NCI-H146 (cell line): ENCODE measurements at regions not wholly inside any gene's neighbourhood (a gene's known extent, or its start where the extent isn't known, plus 50 kb on each side); places are given as distances from the start of the nearest gene placed in this dataset.

ENCODE experiments used
- DNase-seq: peaks from one replicate; lab custom pipeline; 2025; lab: John Stamatoyannopoulos, UW

DNA sequence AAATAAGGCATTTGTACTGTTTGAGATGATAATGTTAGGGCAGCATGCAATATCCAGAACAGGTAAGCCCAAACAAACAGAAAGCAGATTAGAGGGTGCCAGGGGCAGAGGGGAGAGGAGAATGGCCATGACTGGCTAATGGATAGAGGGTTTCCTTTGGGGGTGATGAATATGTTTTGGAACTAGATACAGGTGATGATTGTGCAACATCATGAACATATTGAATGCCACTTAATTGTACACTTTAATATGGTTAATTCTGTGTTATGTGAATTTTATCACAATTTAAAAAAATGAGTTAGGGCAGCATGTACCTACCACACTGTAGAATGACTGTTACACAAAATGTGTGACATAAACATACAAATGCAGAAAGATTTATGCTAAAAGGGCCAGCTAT is 255.5 kb upstream of the FN1 start:
- no peak for DNase-seq

DNA sequence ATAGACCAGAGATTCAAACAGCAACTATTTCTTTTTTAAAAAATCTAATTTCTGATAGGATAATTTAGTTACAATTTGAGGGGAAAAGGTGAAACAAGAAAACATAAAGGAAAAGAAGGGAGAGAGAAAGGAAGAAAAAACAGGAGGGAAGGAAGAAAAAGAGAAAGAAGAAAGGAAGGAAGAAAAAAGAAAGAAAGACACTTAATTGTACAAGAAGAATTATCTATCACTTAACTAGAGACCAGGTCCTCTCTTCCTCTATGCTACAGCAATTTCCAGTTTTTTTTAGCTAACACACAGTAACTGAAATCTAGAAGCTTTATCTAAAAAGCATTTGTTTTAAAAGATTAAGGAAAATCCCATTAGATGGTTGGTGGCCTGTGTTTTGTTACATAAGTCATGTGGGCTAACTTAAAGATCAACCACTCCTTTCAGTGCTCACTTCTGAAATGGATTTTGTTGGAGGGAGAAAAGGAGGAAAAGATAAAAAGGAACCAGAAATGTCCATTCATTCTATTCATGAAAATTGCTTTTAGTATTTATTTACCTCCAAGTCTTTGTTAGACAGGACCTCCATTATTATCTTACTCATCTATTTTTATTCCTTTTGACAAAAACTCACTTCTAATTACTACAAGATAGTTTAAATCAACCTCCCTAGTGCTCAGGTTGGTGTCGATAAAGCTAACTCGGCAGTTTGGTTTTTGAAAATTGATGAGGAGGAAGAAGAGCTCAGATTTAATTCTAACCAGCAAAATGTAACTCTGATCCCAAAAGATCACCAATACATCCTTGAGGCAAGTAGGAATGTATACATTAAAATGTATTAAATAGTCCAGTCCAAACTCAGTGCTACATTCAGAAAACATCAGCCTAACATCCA is 251.5 kb upstream of the FN1 start:
- DNase-seq = no peak

DNA sequence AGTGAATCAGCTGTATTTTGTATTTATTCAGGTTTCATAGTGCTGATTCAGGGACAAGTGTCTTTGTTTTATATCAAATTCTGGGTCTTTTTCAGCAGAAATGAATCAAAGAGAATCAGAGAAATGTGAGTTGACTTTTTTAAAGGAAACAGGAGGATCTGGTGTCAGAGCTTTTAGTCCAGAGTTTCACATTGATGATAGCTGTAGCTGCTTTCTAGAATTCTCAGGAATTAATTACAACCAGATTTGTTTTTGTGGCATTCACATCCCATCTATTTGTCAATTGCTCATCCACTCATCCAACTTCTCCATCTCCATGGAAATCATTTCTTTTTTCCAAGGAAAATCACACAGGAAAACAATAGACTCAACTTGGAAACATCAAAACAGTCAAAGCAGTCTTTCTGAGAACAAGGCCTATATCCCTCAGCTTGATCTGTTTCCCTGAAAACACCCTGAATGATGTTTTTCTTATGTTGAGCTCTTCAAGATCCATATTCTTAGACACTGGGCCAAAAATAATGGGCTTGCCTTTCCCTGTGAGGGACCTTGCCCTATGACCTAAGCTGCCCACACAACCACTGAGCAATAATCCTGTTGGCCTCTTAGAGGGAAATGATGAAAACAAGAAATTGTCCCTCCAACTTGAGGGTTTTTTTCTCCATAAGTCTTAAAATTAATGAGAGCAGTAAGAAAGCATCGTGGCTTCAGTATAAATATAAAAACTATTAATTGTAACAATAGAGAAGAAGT is 249.5 kb upstream of the FN1 start:
- DNase-seq = no peak

DNA sequence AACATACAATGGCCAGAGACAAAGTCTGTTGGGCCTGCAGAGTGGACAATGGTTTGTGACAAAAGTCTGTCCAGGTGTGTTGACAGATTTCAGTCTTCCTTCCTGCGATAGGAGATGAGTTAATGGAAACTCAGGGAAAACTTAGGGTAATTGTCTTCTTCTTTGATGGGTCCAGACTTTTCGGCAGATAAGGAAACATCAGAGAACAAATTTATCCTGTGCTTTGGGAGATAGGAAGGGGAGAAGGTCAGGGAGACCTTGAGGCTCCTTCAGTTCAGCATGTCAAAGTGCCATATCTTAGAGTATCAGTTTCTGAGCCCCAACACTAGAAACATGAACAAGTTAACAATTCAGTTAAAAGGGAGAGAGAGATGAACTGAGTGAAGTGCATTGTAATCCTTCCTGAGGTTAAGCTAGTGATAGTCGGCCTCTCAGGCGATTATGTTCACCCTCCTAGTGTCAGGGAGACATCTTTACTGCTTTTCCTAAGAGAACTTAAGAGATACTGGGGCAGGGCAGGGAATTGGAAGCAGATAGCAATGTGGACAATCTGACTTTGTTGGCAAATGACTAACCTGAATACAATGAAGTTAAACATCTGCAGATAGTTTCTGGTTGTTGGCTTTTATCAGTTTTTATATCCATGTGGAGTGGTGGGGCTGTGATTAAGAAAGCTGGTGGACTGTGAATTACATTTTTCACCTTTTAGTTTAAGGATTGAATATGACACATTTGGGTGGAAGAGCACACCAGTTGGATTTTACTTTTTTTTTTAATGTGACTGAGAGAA is 248.8 kb upstream of the FN1 start:
- no peak for DNase-seq

DNA sequence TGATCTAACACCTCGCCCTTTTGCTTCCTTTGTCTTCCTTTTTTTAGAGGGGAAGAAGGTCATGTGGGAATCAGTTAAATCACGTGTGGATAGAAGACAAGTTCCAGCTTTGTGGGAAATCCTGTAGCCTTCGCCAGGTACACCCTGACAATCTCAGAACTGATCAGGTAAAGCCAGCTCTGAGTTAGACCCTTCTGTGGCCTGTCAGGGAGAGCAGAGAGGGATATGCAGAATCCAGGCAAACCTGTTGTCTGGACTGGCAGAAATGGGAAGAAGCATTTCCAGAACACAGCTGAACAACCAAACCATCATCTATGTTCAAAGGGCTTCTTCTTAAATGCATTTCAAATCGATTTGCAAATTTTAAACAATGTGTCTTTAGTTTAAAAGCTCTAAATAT is 247.4 kb upstream of the FN1 start:
- no peak for DNase-seq

DNA sequence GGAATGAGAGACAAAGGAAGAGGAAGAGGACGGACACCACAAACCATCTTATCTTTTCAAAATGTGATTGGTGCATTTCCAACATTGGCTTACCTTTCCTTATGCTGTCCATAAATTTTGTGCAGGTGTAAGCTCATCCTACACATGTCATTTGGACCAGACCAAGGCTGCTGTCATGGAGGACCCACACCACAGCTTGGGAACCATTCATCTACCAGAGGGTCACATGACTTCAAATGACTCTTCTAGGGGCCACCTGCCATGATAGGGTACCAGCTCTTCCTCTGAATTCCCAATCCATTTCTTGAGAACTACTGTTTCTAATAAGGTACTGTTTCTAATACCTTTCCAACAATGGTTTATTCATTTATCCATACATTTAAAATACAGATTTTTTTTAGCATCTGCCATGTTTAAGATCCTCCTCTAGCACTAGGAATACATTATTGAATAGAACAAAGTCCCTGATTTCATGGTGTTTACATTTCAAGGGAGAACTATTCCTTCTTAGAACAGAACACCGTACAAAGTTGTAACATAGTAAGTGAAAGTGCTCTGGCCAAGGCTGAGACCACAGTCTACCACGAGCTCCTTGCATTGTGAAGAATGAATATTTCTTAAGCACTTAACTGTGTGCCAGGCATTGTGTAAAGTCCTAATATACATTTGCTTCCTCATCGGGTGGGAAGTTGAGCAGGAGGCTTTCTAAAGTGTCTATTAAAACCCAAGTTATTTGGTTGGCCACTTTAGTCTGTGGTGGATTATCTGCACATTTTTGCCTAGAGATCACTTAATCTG is 246.1 kb upstream of the FN1 start:
- no peak for DNase-seq

DNA sequence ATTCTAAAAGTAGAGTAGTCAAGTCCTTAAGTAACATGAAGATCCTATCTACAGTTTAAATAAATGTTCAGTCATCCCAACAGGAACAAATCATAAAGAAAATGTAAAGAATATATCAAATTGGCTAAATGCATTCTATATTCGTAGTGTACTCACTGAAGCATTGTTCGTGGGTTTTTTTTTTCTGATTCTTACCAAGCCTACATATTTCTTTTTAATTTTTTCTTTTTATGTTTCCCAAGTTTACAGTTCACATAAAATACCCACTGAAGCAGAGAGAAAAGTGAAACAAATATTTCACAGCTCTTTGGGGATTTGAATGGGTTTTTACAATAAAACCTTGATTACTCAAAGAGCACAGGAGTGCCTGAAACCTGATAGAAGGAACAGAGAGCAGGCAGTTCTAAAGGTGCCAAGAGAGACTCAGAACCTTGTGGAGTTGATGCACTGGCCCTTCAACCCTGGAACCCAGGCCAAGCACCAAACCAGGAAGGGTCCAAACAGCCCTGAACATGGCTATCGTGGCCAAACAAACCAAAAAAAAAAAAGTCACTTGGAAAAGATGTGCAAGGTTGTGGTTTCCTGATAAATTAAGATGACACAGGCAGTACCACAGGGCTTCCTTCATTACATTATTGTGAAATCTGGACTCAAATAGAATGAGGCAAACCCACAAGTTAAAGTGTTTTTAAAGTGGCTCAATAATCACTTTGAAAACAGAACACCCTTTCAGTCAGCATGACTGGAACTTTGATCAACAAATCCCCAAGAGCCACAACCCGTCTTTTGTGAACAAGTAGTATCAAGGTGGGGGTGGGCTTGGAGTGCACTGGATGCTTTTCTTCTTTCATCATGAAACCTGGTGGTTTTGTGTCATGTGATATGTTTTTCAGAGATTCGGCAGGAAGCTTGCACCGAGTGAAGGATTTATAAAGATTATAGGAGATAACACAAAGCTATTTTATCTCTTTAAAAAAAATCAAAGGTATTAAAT is 245.0 kb upstream of the FN1 start:
- no peak for DNase-seq

DNA sequence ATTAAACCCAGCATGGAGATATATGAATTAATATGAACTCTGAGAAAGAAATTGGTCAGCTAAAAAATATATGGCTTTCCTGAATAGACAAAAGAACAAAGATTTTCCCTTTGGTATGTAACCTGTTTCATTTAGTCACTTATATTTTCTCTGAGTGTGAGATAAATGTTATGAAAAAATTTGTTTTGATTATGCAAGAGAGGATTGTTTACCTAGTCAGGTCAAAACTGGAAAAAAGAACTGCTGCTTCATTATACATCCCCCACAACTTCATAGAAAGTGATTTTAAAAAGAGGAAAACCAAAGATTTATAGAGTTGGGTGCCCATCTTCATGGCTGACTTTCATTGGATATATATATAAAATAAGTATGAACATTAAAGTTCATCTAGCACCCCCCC is 242.2 kb upstream of the FN1 start:
- DNase-seq = no peak

DNA sequence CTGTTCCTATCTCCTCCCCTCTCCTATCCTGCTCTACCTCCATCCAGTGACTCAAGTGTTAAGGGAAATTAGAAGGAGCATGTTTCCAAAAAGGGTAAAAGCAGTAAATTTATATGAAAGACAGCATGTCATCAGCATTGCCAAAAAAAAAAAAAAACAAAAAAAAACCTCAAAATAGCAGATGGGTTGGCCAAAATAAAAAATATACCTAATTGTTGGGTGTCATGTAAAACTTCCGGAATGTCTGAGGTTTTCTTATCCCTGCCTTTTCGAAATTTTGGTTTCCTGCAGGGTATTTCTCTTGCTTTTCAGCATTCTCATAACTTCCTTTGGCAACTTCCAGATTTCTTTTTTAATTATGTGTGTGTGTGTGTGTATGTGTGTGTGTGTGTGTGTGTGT is 241.6 kb upstream of the FN1 start:
- no peak for DNase-seq

DNA sequence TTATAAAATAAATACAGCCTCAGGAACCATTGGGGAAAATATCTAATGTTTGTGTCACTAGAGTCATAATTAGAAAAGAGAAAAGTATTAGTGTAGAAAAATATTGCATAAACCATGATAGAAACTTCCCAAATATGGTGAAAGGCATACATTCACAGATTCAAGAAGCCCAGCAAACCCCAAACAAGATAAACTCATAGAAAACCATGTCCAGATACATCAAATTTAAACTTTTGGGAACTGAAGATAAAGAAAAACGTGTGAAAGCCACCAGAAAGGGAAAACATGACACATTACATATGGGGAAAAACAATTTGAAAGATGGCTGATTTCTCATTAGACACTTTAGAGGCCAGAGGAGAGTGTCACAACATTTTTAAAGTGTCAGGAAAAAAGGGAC is 236.5 kb upstream of the FN1 start:
- DNase-seq = no peak

DNA sequence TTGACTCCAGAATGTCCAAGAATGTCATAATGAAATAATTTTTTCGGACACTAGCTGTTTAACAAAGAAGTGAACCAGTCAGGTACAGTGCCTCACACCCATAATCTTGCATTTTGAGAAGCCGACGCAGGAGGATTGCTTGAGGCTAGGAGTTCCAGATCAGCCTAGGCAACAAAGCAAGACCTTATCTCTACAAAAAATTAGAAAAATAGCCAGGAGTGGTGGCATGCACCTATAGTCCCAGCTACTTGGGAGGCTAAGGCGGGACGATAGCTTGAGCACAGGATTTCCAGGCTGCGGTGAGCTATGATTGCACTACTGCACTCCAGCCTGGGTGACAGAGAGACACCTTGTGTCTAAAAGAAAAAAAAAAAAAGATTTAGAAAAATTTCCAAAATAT is 235.8 kb upstream of the FN1 start:
- DNase-seq = no peak

DNA sequence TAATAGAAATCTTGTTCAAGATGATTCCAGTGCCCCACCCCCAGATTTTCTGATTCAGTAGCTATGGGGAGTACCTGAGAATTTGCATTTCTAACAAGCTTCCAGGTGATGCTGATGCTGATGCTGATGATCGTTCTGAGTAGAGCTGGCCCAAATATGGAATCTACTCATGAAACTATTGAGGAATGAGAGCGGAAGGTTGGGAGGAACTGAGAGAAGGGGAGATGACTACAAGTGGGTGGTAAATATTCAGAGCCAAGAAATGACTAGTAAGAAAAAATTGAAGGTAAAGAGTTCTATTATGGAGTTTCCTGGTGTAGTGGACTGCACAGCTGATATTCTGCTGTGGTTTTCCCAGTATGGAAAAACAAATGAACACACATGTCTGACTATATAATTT is 235.4 kb upstream of the FN1 start:
- no peak for DNase-seq

DNA sequence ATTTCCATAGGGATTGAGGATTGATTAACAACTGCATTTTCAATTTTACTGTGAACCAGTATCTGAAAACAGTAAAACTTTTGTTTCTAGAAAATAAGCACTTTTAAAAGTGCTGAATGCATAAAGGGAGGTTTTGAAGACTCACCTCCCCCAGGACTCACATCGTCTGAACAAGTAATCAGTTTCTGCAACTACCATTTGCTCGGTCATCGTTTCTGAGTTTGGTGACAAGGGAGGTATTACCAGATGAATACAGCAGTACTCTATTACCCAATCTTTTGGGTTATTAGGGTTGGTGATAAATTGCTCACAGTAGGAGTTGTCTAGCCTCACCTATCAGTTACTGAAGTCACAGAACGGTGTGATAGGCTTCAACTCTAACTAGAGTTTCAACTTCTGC is 234.5 kb upstream of the FN1 start:
- DNase-seq = no peak

DNA sequence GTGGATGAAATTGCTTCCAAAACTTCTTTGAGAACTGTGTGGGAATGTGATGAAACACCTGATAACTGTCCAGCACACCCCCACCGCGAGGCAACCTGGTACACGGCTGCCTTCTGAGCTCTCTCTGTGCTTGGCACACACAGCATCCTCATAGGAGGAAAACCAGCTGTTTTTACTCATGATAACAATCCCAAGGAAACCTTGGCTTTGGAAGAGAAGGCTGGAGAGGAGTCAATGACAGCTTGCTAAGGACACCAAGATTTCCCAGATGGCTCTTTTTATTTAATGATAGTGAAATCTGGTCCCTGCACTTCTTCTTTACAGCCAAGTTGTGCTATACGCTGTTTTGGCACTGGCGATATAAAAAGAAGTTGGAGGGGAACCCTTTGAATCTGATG is 232.5 kb upstream of the FN1 start:
- DNase-seq = no peak

DNA sequence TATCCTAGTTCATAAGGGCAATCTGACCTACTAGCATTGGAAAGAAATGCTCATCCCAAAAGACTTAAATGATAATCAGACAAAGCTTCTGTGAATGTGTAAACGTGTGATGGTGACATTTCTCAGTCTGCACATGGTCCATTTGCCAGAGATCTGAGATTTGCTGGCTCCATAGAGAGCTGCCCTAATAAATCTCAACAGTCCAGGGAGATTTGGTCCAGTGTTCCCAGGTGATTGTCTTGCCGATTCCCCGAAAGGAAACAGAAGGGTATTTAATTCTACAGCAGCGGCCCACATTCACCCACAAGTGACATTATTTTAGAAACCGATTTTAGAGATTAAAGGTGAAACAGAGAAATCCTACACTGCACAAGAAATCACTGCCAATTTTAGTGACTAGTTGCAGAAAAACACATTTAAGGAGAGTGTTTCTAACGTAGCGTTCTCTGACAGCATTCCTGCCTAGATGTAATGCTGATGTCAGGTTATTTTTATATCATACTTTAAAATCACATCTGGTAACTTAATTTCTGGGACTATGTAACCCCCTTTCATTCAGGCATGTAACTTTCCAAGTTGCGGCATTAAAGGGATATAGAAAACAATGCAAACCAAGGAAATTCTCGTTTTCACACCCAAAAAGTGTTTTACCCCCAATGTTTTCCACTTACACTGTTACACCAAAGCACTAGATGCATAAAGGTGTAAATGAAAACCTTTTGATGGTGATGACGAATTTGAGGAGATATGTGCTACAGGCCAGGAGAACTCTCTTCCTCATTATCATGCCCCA is 231.9 kb upstream of the FN1 start:
- DNase-seq = no peak

DNA sequence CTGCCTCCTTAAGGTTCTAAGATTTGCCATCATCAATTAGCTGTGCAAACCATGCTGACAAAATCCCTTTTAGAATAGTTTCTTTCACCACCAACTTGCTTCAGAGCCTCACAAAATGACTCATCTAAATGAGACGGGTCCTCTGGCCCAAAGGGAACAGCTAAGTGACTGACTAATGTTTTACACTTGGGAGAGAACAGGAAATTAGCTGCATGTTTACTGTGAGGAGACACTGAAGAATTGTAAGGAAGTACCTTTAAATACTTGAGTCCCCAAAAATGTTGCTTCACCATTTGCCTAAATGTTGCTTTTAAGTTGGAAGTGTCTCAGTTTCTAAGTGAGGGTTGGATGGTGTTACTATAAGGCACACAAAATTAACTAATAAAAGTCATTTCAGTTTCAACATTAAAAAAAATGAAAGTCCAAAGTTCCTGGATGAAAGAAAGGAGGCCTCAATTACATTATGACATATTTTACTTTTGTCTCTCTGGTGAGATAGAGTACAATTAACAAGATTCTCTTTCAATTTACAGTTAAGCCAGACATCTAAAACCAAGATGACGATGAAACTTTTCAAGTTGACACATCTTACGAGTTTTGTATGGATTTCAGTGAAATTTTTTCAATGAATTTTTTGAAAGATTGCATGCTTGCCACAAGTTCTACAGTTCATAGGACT is 229.1 kb upstream of the FN1 start:
- no peak for DNase-seq

DNA sequence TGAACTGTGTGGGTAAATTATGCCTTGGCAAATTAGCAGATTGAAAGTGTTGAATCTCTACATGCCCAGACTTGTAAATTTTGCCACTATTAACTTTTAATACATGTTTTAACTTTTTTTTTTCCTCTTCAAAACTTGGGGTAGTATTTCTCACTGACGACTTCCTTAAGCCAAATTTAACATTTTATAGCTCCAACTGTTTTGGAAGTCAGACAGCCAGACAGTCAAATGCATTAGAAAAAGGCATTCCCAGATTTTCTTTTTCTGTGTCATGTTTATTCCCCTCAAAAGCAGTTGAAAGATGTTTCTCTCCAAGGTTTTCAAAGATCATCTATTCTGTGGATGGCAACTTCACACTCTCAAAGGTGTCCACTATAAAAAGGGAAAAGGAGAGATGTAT is 226.8 kb upstream of the FN1 start:
- no peak for DNase-seq

DNA sequence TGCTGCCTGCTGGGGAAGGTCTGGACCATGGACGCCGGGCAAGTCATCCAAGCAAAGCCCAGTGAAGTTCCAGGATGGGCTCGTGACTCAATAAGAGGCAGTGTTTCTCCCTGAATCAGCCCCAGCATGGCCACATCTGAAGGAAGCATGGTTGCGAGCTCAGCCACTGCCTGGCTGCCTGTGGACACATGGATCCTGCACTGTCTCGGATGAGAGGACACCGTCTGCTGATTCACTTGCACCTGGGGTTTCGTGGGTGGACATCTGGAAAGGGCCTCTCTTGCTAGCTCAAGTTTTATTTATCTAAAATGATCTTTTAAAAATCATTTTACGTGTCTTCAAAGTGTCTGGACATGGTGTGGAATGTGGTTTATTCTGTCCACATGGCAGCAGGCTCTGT is 224.8 kb upstream of the FN1 start:
- DNase-seq = no peak

DNA sequence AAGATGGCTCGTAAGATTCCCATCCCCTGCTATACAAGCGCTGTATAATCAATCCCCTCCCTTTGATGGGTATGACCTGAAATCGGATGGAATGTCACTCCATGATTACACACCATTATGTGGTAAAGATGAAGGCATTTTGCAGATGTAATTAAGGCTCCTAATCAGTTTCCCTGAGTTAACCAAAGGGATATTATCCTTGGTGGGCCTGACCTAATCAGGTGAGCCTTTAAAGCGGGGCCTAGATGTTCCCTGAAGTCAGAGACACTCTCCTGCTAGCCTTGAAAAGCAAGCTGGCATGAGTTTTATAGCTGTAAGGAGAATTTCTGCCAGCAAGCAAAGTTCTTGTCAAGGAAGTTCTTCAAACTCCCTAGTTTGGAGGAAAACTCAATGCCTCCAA is 223.8 kb upstream of the FN1 start:
- DNase-seq = no peak
